K562 (cell line): ENCODE measurements at regions not wholly inside any gene's neighbourhood (a gene's known extent, or its start where the extent isn't known, plus 50 kb on each side); places are given as distances from the start of the nearest gene placed in this dataset.

Experiments
- ATAC-seq: fragments of 200-7000 bp; cut with Tn5 transposase; 3 replicates; pipeline ENCODE4 v1.9.1; 2020; ENCODE audit warnings: moderate library complexity
- BruUV-seq: library from RNA; stranded (reverse); fragments of 400-500 nt; replicated peaks from 2 replicates; lab custom pipeline; 2021; lab: Mats Ljungman, UMichigan
- CTCF ChIA-PET: fragments of 300-600 bp; formaldehyde crosslinking; extraction: SDS; loops from one replicate; lab custom pipeline; 2021; ENCODE audit warnings: low intra/inter-chr PET ratio; lab: Yijun Ruan, JAX
- POLR2A ChIA-PET: fragments of 300-600, 350-650 bp; sonication (Branson Sonifier 250); formaldehyde crosslinking; extraction: SDS; loops from one replicate; lab custom pipeline; 2021; ENCODE audit warnings: antibody characterized with exemption, inconsistent platforms; lab: Yijun Ruan, JAX
- DNase-seq, 4 experiments: peaks; one replicate each; pipeline versions ENCODE4 v3.0.0 to v3.0.0-alpha.2; 2011 to 2018; ENCODE audit warnings: low spot score in 3 of 4, mixed read lengths in 3 of 4; ENCODE audit errors: extremely low read depth in 1 of 4
- FAIRE-seq: peaks from 2 replicates; lab custom pipeline; 2011; peaks lifted over from hg19 to GRCh38; lab: Jason Lieb, UNC
- H2AFZ ChIP-seq: 2 replicates; pipeline ENCODE4 v1.6.0; 2011; ENCODE audit warnings: low read depth, low read length, control low read depth, inconsistent platforms
- H3K27ac ChIP-seq: fragments of 200-600 bp; 3 replicates; pipeline ENCODE4 v1.8.0; 2011; ENCODE audit warnings: low read depth, mild to moderate bottlenecking, control low read depth, inconsistent platforms, low read length, moderate library complexity, mixed read lengths; ENCODE audit errors: extremely low read depth
- H3K27me3 ChIP-seq, 2 experiments: fragments of 300-600 bp in 1 of 2; 2 replicates in 1 of 2; 3 replicates in 1 of 2; pipeline versions ENCODE4 v1.6.0 to v1.8.0; 2011; ENCODE audit warnings: inconsistent platforms in 2 of 2, low read length in 2 of 2, mild to moderate bottlenecking in 1 of 2, mixed read lengths in 1 of 2, moderate library complexity in 1 of 2; ENCODE audit not compliant: control insufficient read depth in 2 of 2, insufficient read depth in 2 of 2
- H3K36me3 ChIP-seq: fragments of 300-600 bp; 3 replicates; pipeline ENCODE4 v1.8.0; 2011; ENCODE audit warnings: mild to moderate bottlenecking, low read length, inconsistent platforms; ENCODE audit not compliant: control insufficient read depth, insufficient read depth
- H3K4me1 ChIP-seq, 2 experiments: fragments of 200-600 bp in 1 of 2; replicated peaks in 1 of 2; 2 replicates in 1 of 2; 3 replicates in 1 of 2; pipeline versions ENCODE4 v1.5.1 to v1.8.0; 2011; ENCODE audit warnings: inconsistent platforms in 2 of 2, low read length in 2 of 2, mild to moderate bottlenecking in 1 of 2, mixed read lengths in 1 of 2, moderate library complexity in 1 of 2; ENCODE audit not compliant: control insufficient read depth in 2 of 2, insufficient read depth in 2 of 2
- H3K4me2 ChIP-seq: 2 replicates; pipeline ENCODE4 v1.6.1; 2011; ENCODE audit warnings: low read length, control low read depth, inconsistent platforms, mixed read lengths; ENCODE audit not compliant: insufficient read depth
- H3K4me3 ChIP-seq: fragments of 200-600 bp; sonication (generic), shearing (Covaris generic); 2 replicates; pipeline ENCODE4 v1.5.1; 2016; ENCODE audit warnings: control low read depth, inconsistent platforms
- H3K79me2 ChIP-seq: fragments of 200-600 bp; 3 replicates; pipeline ENCODE4 v1.8.0; 2011; ENCODE audit warnings: low read length, inconsistent platforms; ENCODE audit not compliant: control insufficient read depth, insufficient read depth
- H3K9ac ChIP-seq, 2 experiments: 2 replicates each; pipeline versions ENCODE4 v1.6.0 to v1.6.1; 2011; ENCODE audit warnings: low read depth in 2 of 2, low read length in 2 of 2, control low read depth in 1 of 2, inconsistent platforms in 1 of 2, mild to moderate bottlenecking in 1 of 2, mixed read lengths in 1 of 2; ENCODE audit not compliant: insufficient read depth in 1 of 2
- H3K9me1 ChIP-seq: one replicate; pipeline ENCODE4 v1.6.0; 2011; ENCODE audit warnings: inconsistent platforms, mild to moderate bottlenecking, low read length, moderate library complexity; ENCODE audit not compliant: control insufficient read depth, insufficient read depth
- H3K9me3 ChIP-seq: replicated peaks from 2 replicates; pipeline ENCODE4 v1.5.1; 2011; ENCODE audit warnings: low read depth, low read length, inconsistent platforms; ENCODE audit not compliant: control insufficient read depth, insufficient read depth
- H4K20me1 ChIP-seq: replicated peaks from 2 replicates; pipeline ENCODE4 v1.6.1; 2011; ENCODE audit warnings: low read length, inconsistent platforms, mixed read lengths; ENCODE audit not compliant: control insufficient read depth, insufficient read depth
- ARID1B ChIP-seq: fragments of 450-650 bp; IDR thresholded peaks from 2 replicates; pipeline ENCODE4 v1.6.1; 2016; ENCODE audit warnings: antibody characterized with exemption, mild to moderate bottlenecking, inconsistent platforms
- CTCF ChIP-seq, 3 experiments: IDR thresholded peaks in 2 of 3; conservative IDR thresholded peaks in 1 of 3; 2 replicates each; pipeline ENCODE4 v1.5.1; 2011 to 2012; ENCODE audit warnings: low read length in 3 of 3, mild to moderate bottlenecking in 3 of 3, control low read depth in 2 of 3, improper control_type of control experiment in 1 of 3, inconsistent platforms in 1 of 3, low read depth in 1 of 3, mixed read lengths in 1 of 3, moderate library complexity in 1 of 3; ENCODE audit not compliant: insufficient read depth in 2 of 3
- ELF1 ChIP-seq: fragments of 200-800 bp; sonication (Bioruptor generic); IDR thresholded peaks from 2 replicates; pipeline ENCODE4 v1.6.1; 2016; ENCODE audit warnings: missing genetic modification characterization, missing compliant biosample characterization
- EP400 ChIP-seq: fragments of 450-650 bp; IDR thresholded peaks from 2 replicates; pipeline ENCODE4 v1.6.1; 2017; ENCODE audit warnings: antibody characterized with exemption, mild to moderate bottlenecking, moderate library complexity
- FOSL1 ChIP-seq: fragments of 200-800 bp; sonication (Bioruptor generic); conservative IDR thresholded peaks from 2 replicates; pipeline ENCODE4 v1.6.1; 2016; ENCODE audit warnings: missing genetic modification characterization, missing compliant biosample characterization
- GATA2 ChIP-seq: sonication (generic); formaldehyde crosslinking; IDR thresholded peaks from 2 replicates; pipeline ENCODE4 v1.4.0; 2020; ENCODE audit warnings: mild to moderate bottlenecking, missing genetic modification reagents
- KDM4B ChIP-seq, 2 experiments: fragments of 450-650 bp in 1 of 2; sonication (generic) in 1 of 2; IDR thresholded peaks; 2 replicates each; pipeline ENCODE4 v1.6.1; 2016 to 2017; ENCODE audit warnings: borderline replicate concordance in 2 of 2, antibody characterized with exemption in 1 of 2, low read depth in 1 of 2, mild to moderate bottlenecking in 1 of 2
- MYNN ChIP-seq, 2 experiments: sonication (generic); formaldehyde crosslinking in 1 of 2; IDR thresholded peaks; 2 replicates each; pipeline versions ENCODE4 v1.5.0 to v1.6.1; 2016 to 2020; ENCODE audit warnings: antibody characterized with exemption in 1 of 2, missing genetic modification reagents in 1 of 2
- NR1H2 ChIP-seq: sonication (generic); formaldehyde crosslinking; IDR thresholded peaks from 2 replicates; pipeline ENCODE4 v1.4.0; 2020; ENCODE audit warnings: mild to moderate bottlenecking, missing genetic modification reagents
- RAD21 ChIP-seq, 2 experiments: fragments of 250-450 bp in 1 of 2; fragments of 450-650 bp in 1 of 2; sonication (Bioruptor Pico) in 1 of 2; formaldehyde crosslinking in 1 of 2; IDR thresholded peaks in 1 of 2; conservative IDR thresholded peaks in 1 of 2; 2 replicates each; pipeline versions ENCODE4 v1.4.0 to v1.8.0; 2020 to 2022; ENCODE audit warnings: mild to moderate bottlenecking in 2 of 2, moderate library complexity in 1 of 2
- STAT5A ChIP-seq: IDR thresholded peaks from 2 replicates; pipeline ENCODE4 v1.6.1; 2012; ENCODE audit warnings: low read length, inconsistent platforms, borderline replicate concordance
- ZBTB12 ChIP-seq: fragments of 250-450 bp; sonication (Bioruptor Pico); IDR thresholded peaks from 2 replicates; pipeline ENCODE4 v1.4.0; 2020
- ZC3H8 ChIP-seq: fragments of 450-650 bp; IDR thresholded peaks from 2 replicates; pipeline ENCODE4 v1.6.1; 2017
- ZNF512 ChIP-seq: IDR thresholded peaks from 2 replicates; pipeline ENCODE4 v1.6.1; 2016; ENCODE audit warnings: missing genetic modification characterization, missing compliant biosample characterization
- WGBS: fragments of 100-300 bp; shearing (Covaris generic); methylation state at CpG from one replicate; pipeline ENCODE4 v1.1.6; 2016; ENCODE audit warnings: low coverage, mixed read lengths; ENCODE audit not compliant: insufficient coverage; ENCODE audit errors: missing lambda C conversion rate; 5-methylcytosine and 5-hydroxymethylcytosine counted together
- in situ Hi-C: fragments of 300-500 bp; cut with MboI; formaldehyde crosslinking; loops from 4 replicates; pipeline ENCODE4 v1.15.0; 2018; ENCODE audit warnings: inconsistent platforms, mixed read lengths
- intact Hi-C: fragments of 100-400 bp; cut with micrococcal nuclease; formaldehyde crosslinking; loops from 2 replicates; pipeline ENCODE4 v1.14.2; 2022

- POLR2A ChIA-PET: no interaction called here
- H2AFZ ChIP-seq: no peak overlapping the region
- H3K36me3 ChIP-seq: no peaks in the 10 kb centered on the region
- H3K27me3 ChIP-seq: no peaks in the 10 kb centered on the region
- BruUV-seq: no TSS peak
- WGBS: 7% methylated on average over 1 of the region's 1 CpG
- CTCF ChIA-PET: no interaction called here
- TF ChIP-seq NR1H2 (CRISPR knock-in tag) (no peak), ARID1B (no peak), MYNN (IDR thresholded peaks at IDR 0.05) (no peak), MYNN (CRISPR knock-in tag; IDR thresholded peaks at IDR 0.05) (no peak), ZNF512 (tag) (no peak), KDM4B (IDR thresholded peaks at IDR 0.05; ENCODE audit: borderline replicate concordance in 2 of 2, low read depth in 1 of 2) (no peak), ZBTB12 (CRISPR knock-in tag) (no peak), ELF1 (no peak), FOSL1 (tag) (no peak), STAT5A (no peak), RAD21 (CRISPR knock-in tag; conservative IDR thresholded peaks at IDR 0.05 in 1 of 2, IDR thresholded peaks at IDR 0.05 in 1 of 2) (peak in 1 of 2 experiments; percentile 51; a peak in 3 of 4 replicates), EP400 (no peak), GATA2 (CRISPR knock-in tag) (no peak), CTCF (IDR thresholded peaks at IDR 0.05 in 2 of 3, conservative IDR thresholded peaks at IDR 0.05 in 1 of 3; ENCODE audit: insufficient read depth in 2 of 3, low read depth in 1 of 3, low read length in 3 of 3) (peak; percentile 16 to 39 (median 36); a peak in 3 of 6 replicates), ZC3H8 (no peak)
- no peaks in the 10 kb centered on the region for H4K20me1 ChIP-seq
- in situ Hi-C loops: no loop called here
- no peaks in the 10 kb centered on the region for H3K9me3 ChIP-seq
- no peak overlapping the region for H3K4me3 ChIP-seq
- intact Hi-C loops: no loop called here
- H3K79me2 ChIP-seq: no peaks in the 10 kb centered on the region
- no peaks in the 10 kb centered on the region for H3K4me1 ChIP-seq
- no peak overlapping the region for H3K4me2 ChIP-seq
- FAIRE-seq (no peak), DNase-seq (peak in 1 of 4 experiments; percentile 6), ATAC-seq (no peak; the same call in 2 of the 3 replicates)
- no peaks in the 10 kb centered on the region for H3K9me1 ChIP-seq
- no peak overlapping the region for H3K27ac ChIP-seq
- H3K9ac ChIP-seq: no peak overlapping the region
Measured at GRCh38 chr13:60654415-60654814, 257.4 kb downstream of the TDRD3 start.
